ENCODE measurements at regions not wholly inside any gene's neighbourhood (a gene's known extent, or its start where the extent isn't known, plus 50 kb on each side); places are given as distances from the start of the nearest gene placed in this dataset.

DNA sequence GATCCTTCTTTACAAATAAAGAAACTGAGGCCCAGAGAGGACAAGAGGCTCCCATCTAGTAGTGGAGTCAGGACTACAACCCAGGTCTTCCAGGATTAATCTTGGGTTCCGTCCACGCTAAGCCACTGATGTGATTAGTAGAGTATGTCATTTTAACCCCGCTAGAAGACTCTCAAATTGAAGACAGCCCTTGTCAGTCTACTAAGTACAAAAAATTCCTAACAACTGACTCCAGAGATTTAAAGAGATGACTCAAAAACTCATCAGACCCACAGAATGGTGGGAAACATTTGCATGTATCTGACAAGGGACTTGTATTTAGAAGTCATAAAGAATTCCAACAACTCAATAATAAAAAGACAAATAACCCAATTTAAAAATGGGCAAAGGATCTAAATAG, 145.3 kb downstream of the CNTN3 start:
- TF ChIP-seq CEBPB (IDR thresholded peaks at IDR 0.05) (no peak), YY1 (IDR thresholded peaks at IDR 0.05; ENCODE audit: low read depth) (no peak), EP300 (IDR thresholded peaks at IDR 0.05; ENCODE audit: borderline replicate concordance) (no peak), ZBTB7A (IDR thresholded peaks at IDR 0.05; ENCODE audit: low read depth) (no peak), RAD21 (IDR thresholded peaks at IDR 0.05; ENCODE audit: low read depth) (no peak), FOXM1 (IDR thresholded peaks at IDR 0.05; ENCODE audit: borderline replicate concordance, low read depth) (no peak), TAF1 (IDR thresholded peaks at IDR 0.05; ENCODE audit: low read depth) (no peak), TEAD4 (IDR thresholded peaks at IDR 0.05) (no peak), TCF12 (IDR thresholded peaks at IDR 0.05; ENCODE audit: low read depth) (no peak), NFIC (IDR thresholded peaks at IDR 0.05) (no peak), EGR1 (IDR thresholded peaks at IDR 0.05) (no peak), CREB1 (IDR thresholded peaks at IDR 0.05; ENCODE audit: low read depth) (no peak)
- TF ChIP-seq, protein P1, sequence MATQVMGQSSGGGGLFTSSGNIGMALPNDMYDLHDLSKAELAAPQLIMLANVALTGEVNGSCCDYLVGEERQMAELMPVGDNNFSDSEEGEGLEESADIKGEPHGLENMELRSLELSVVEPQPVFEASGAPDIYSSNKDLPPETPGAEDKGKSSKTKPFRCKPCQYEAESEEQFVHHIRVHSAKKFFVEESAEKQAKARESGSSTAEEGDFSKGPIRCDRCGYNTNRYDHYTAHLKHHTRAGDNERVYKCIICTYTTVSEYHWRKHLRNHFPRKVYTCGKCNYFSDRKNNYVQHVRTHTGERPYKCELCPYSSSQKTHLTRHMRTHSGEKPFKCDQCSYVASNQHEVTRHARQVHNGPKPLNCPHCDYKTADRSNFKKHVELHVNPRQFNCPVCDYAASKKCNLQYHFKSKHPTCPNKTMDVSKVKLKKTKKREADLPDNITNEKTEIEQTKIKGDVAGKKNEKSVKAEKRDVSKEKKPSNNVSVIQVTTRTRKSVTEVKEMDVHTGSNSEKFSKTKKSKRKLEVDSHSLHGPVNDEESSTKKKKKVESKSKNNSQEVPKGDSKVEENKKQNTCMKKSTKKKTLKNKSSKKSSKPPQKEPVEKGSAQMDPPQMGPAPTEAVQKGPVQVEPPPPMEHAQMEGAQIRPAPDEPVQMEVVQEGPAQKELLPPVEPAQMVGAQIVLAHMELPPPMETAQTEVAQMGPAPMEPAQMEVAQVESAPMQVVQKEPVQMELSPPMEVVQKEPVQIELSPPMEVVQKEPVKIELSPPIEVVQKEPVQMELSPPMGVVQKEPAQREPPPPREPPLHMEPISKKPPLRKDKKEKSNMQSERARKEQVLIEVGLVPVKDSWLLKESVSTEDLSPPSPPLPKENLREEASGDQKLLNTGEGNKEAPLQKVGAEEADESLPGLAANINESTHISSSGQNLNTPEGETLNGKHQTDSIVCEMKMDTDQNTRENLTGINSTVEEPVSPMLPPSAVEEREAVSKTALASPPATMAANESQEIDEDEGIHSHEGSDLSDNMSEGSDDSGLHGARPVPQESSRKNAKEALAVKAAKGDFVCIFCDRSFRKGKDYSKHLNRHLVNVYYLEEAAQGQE (IDR thresholded peaks at IDR 0.05; ENCODE audit: low read depth), result no peak
- TF ChIP-seq, protein P2, sequence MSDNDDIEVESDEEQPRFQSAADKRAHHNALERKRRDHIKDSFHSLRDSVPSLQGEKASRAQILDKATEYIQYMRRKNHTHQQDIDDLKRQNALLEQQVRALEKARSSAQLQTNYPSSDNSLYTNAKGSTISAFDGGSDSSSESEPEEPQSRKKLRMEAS (IDR thresholded peaks at IDR 0.05), result no peak
- TF ChIP-seq, protein P3, sequence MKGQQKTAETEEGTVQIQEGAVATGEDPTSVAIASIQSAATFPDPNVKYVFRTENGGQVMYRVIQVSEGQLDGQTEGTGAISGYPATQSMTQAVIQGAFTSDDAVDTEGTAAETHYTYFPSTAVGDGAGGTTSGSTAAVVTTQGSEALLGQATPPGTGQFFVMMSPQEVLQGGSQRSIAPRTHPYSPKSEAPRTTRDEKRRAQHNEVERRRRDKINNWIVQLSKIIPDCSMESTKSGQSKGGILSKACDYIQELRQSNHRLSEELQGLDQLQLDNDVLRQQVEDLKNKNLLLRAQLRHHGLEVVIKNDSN (IDR thresholded peaks at IDR 0.05), result no peak

DNA sequence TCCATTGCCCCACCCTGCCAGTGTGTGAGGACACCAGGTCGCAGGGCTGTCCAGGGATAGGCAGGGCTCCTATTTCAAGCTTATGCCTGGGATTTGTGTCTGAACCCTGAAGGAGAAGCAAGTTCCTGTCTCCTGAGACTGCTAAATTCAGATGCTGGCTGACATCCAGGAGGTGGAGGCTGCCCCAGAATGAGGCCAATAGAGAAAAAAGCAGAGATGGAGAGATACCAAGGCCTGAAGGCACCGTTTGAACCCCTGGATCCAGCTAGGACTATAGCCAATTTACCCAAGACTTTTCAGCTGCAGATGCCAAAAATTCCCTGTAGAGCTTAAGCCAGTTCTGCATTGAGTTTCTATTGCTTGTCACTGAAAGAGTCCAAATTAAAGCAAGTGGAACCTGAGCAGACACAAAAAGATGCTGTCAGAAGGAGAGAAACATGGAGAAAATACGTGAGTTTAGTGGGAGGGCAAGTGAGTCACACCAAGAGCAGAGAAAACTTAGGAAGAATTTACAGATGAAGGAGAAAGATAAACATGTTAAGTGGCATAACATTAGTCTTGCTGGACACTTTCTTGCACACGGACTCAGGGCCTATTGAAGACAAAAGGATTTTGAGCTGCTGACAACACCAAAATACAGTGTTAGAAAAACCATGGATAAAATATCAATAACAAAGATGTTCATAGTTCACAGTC, 148.6 kb downstream of the CNTN3 start:
- no peak for TF ChIP-seq TCF12 (IDR thresholded peaks at IDR 0.05; ENCODE audit: low read depth)
- TF ChIP-seq, protein P3 (IDR thresholded peaks at IDR 0.05), result no peak
- no peak for TF ChIP-seq TEAD4 (IDR thresholded peaks at IDR 0.05)
- no peak for TF ChIP-seq NFIC (IDR thresholded peaks at IDR 0.05)
- no peak for TF ChIP-seq EP300 (IDR thresholded peaks at IDR 0.05; ENCODE audit: borderline replicate concordance)
- TF ChIP-seq ZBTB7A (IDR thresholded peaks at IDR 0.05; ENCODE audit: low read depth), result no peak
- TF ChIP-seq, protein P1 (IDR thresholded peaks at IDR 0.05; ENCODE audit: low read depth), result no peak
- TF ChIP-seq TAF1 (IDR thresholded peaks at IDR 0.05; ENCODE audit: low read depth), result no peak
- TF ChIP-seq YY1 (IDR thresholded peaks at IDR 0.05; ENCODE audit: low read depth), result no peak
- TF ChIP-seq FOXM1 (IDR thresholded peaks at IDR 0.05; ENCODE audit: borderline replicate concordance, low read depth), result no peak
- TF ChIP-seq, protein P2 (IDR thresholded peaks at IDR 0.05), result no peak
- TF ChIP-seq RAD21 (IDR thresholded peaks at IDR 0.05; ENCODE audit: low read depth), result no peak

DNA sequence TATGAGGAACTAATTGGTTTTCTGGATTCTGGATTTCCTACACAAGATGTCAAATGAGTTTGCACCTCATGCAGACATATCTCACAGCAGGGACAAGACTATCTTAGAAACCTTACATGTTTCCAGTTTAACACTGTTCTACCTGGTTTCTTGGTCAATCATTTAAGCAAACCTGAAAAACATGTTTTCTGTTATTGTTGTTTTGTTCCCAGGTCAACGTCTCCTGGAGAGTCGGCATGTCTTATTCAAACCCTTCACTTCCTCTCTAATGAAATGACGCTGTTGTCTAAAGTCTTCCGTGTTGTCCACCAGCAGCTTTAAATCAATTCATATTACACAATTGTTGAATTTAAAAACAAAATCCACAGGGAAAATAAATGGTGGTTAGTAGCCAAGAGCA, 150.9 kb downstream of the CNTN3 start:
- TF ChIP-seq YY1 (IDR thresholded peaks at IDR 0.05; ENCODE audit: low read depth) (no peak), EGR1 (IDR thresholded peaks at IDR 0.05) (no peak), CEBPB (IDR thresholded peaks at IDR 0.05) (no peak), TCF12 (IDR thresholded peaks at IDR 0.05; ENCODE audit: low read depth) (no peak), EP300 (IDR thresholded peaks at IDR 0.05; ENCODE audit: borderline replicate concordance) (no peak), TAF1 (IDR thresholded peaks at IDR 0.05; ENCODE audit: low read depth) (no peak), RAD21 (IDR thresholded peaks at IDR 0.05; ENCODE audit: low read depth) (no peak), TEAD4 (IDR thresholded peaks at IDR 0.05) (no peak), FOXM1 (IDR thresholded peaks at IDR 0.05; ENCODE audit: borderline replicate concordance, low read depth) (no peak), CREB1 (IDR thresholded peaks at IDR 0.05; ENCODE audit: low read depth) (no peak), NFIC (IDR thresholded peaks at IDR 0.05) (no peak), ZBTB7A (IDR thresholded peaks at IDR 0.05; ENCODE audit: low read depth) (no peak)
- TF ChIP-seq, protein P3 (IDR thresholded peaks at IDR 0.05), result no peak
- TF ChIP-seq, protein P1 (IDR thresholded peaks at IDR 0.05; ENCODE audit: low read depth), result no peak
- TF ChIP-seq, protein P2 (IDR thresholded peaks at IDR 0.05), result no peak

Measured in Ishikawa (cell line).